Psoas muscle (tissue), 7 donors: ENCODE measurements at regions not wholly inside any gene's neighbourhood (a gene's known extent, or its start where the extent isn't known, plus 50 kb on each side); places are given as distances from the start of the nearest gene placed in this dataset.
"Not testable (repeated sequence)": the region's sequence is repeated elsewhere in the genome, so short reads cannot be mapped to it uniquely, and the experiment has no call there.

ENCODE experiments used
- ATAC-seq, 4 donors: fragments of 200-7000 bp; cut with Tn5 transposase; one replicate each; pipeline ENCODE4 v1.9.1; 2020; ENCODE audit warnings: moderate library complexity in 3 of 4, mild to moderate bottlenecking in 2 of 4
- DNase-seq, 2 donors: peaks; one replicate each; pipeline ENCODE4 v3.0.0-alpha.2; 2020
- H3K27ac ChIP-seq: fragments of 200-600 bp; one replicate; pipeline ENCODE4 v1.8.0; 2022
- H3K27me3 ChIP-seq, 3 donors: fragments of 200-600 bp in 1 of 3; one replicate each; pipeline versions ENCODE4 v1.6.1 to v1.8.0; 2013 to 2022; ENCODE audit warnings: low read length in 2 of 3, mild to moderate bottlenecking in 2 of 3, moderate library complexity in 1 of 3; ENCODE audit not compliant: insufficient read depth in 3 of 3
- H3K36me3 ChIP-seq, 2 donors: fragments of 200-600 bp in 1 of 2; one replicate each; pipeline versions ENCODE4 v1.6.1 to v1.8.0; 2013 to 2022; ENCODE audit warnings: low read depth in 1 of 2, mild to moderate bottlenecking in 1 of 2, moderate library complexity in 1 of 2; ENCODE audit not compliant: insufficient read depth in 1 of 2
- H3K4me1 ChIP-seq: fragments of 200-600 bp; one replicate; pipeline ENCODE4 v1.8.0; 2022
- H3K4me3 ChIP-seq: fragments of 200-600 bp; one replicate; pipeline ENCODE4 v1.8.0; 2022; ENCODE audit warnings: mild to moderate bottlenecking
- H3K9me3 ChIP-seq: fragments of 200-600 bp; one replicate; pipeline ENCODE4 v1.8.0; 2022
- CTCF ChIP-seq: fragments of 200-600 bp; IDR thresholded peaks from one replicate; pipeline ENCODE4 v1.8.0; 2022; ENCODE audit warnings: antibody characterized with exemption
- WGBS, 3 donors: extraction: QIAGEN DNeasy Blood & Tissue Kit; methylation state at CpG; one replicate each; pipeline versions ENCODE4 v1.1.6 to v1.1.7; 2013; 5-methylcytosine and 5-hydroxymethylcytosine counted together
- intact Hi-C, 2 donors: fragments of 100-400 bp; cut with DNase I; formaldehyde crosslinking; loops; one replicate each; pipeline versions ENCODE4 v1.11.0 to v1.14.2; 2022
- donor health status: healthy with polysubstance abuse.
- donor health status: DM: no; HTN: no; CAD: no; lungs with moderate emphysema.
- donor health status: Bipolar disorder and iron deficiency.
- donor health status: healthy.
- donor health status: DM: yes; HTN: yes; CAD: no.
- donor health status: DM: no; HTN: no; CAD: no.
- donor health status: DM: yes; HTN: yes; CAD: no.

GRCh38 chr4:184911310-184911709 is 85.5 kb upstream of the ACSL1 start:
- 15 to 23% (median 19%) methylated on average over 3 of the region's 3 CpGs for WGBS, 3 donors
- Histone ChIP-seq H3K9me3 (peaks cover 14% of the 10 kb centered on the region), H3K4me1 (no peaks in the 10 kb centered on the region), H3K27ac (no peak overlapping the region), H3K36me3 (no peaks in the 10 kb centered on the region), H3K27me3 (no peaks in the 10 kb centered on the region), H3K4me3 (no peak overlapping the region)
- peak in 2 of 4 donors; percentile 56 to 78 for ATAC-seq
- intact Hi-C loops: no loop called here
- no peak for TF ChIP-seq CTCF
- no peak for DNase-seq

DNA sequence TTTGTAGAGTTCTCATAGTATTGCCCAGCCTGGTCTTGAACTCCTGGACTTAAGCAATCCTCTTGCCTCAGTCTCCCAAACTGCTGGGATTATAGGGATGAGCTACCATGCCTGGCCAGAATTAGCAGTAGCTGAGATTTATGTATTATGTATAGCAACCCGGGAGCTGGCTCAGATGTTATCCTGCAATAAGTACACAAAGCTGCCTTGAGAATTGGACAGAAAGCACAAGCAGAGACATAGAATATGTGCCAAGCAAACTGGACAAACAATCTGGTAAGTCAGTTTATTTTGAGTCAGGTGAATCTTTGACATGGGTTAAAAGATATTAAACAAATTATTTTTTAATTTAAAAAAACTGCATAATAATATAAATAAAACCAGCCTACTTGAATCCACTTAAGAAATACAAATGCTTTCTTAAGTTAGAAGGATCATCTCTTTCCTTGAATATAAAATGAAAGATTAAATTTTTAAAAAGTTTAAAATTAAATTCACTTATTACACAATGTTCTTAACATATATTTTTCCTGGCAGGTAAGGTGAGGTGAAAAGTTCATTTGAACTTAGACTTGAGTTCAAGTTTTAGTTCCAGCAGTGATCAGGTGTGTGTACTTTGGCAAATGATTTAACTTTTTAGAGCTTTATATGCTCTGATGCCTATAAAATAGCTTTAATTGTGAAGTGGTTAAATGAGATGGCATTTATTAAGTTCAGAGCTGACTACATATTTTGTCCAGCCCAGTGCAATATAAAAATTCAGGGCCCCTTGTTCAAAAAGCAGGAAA is 87.8 kb upstream of the ACSL1 start:
- no peak overlapping the region for H3K27ac ChIP-seq
- ATAC-seq (no peak), DNase-seq (no peak)
- no peaks in the 10 kb centered on the region for H3K27me3 ChIP-seq
- no peaks in the 10 kb centered on the region for H3K4me1 ChIP-seq
- H3K36me3 ChIP-seq: no peaks in the 10 kb centered on the region
- no peak for TF ChIP-seq CTCF
- intact Hi-C loops: no loop called here
- H3K4me3 ChIP-seq: no peak overlapping the region
- peaks cover 14% of the 10 kb centered on the region for H3K9me3 ChIP-seq
- 69 to 81% (median 79%) methylated on average over 1 of the region's 1 CpG for WGBS, 3 donors

DNA sequence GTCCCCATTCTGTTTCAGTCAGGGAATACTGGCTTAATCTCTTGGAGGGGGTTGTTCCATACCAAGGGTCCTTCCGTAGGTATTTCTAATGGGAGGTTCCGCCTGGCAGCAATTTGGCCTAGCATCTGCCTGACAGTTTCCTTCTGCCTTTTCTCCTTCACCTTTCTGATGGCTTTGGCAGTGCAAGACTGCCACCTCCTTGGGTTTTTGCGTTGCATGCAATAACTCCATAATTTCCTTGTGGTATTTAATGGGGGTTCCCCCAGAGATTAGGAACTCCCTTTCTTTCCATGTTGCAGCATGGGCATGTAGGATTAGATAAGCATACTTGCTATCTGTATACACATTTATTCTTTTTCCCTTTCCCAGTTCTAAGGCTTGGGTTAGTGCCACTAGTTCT is 93.0 kb upstream of the ACSL1 start:
- intact Hi-C loops, H3K4me3 ChIP-seq, H3K27ac ChIP-seq, H3K36me3 ChIP-seq, H3K27me3 ChIP-seq, H3K4me1 ChIP-seq, H3K9me3 ChIP-seq, DNase-seq, ATAC-seq: not testable (repeated sequence)
- WGBS, 3 donors: 74 to 83% (median 81%) methylated on average over 3 of the region's 3 CpGs

DNA sequence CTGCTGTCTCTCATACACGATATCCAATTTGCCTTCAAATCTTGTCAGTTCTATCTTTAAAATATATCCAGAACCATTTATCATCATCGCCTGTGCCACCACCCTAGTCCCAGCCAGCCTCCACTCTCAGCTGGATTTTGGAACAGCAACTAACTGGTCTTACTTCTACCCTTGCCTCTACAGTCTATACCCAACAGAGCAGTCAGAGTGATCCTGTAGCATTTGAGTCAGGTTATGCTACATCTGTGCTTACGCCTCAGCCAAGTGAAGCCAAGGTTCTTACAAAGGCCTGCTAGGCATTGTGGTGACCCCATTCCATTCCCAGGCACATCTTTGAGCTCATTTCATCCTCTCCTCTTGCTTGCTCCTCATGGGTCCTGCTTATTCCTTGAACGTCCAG is 95.7 kb upstream of the ACSL1 start:
- intact Hi-C loops: no loop called here
- no peak for TF ChIP-seq CTCF
- no peaks in the 10 kb centered on the region for H3K9me3 ChIP-seq
- no peaks in the 10 kb centered on the region for H3K4me1 ChIP-seq
- H3K4me3 ChIP-seq: no peak overlapping the region
- H3K27me3 ChIP-seq: no peaks in the 10 kb centered on the region
- 75 to 95% (median 89%) methylated on average over 4 of the region's 4 CpGs for WGBS, 3 donors
- ATAC-seq (no peak), DNase-seq (no peak)
- H3K27ac ChIP-seq: no peak overlapping the region
- no peaks in the 10 kb centered on the region for H3K36me3 ChIP-seq

GRCh38 chr4:184922301-184922700 is 96.0 kb upstream of the HELT start:
- Histone ChIP-seq H3K4me3 (no peak overlapping the region), H3K4me1 (no peaks in the 10 kb centered on the region), H3K27ac (no peak overlapping the region), H3K27me3 (no peaks in the 10 kb centered on the region), H3K9me3 (no peaks in the 10 kb centered on the region), H3K36me3 (no peaks in the 10 kb centered on the region)
- 79 to 82% (median 82%) methylated on average over 3 of the region's 3 CpGs for WGBS, 3 donors
- TF ChIP-seq CTCF: no peak
- intact Hi-C loops: no loop called here
- ATAC-seq (no peak), DNase-seq (no peak)
